H1 (cell line): ENCODE measurements at regions not wholly inside any gene's neighbourhood (a gene's known extent, or its start where the extent isn't known, plus 50 kb on each side); places are given as distances from the start of the nearest gene placed in this dataset.

Experiments used
- BACH1 ChIP-seq: IDR thresholded peaks from 2 replicates; pipeline ENCODE4 v1.6.1; 2012; ENCODE audit warnings: low read length, improper control_type of control experiment
- EZH2 ChIP-seq: fragments of 200-600 bp; sonication (generic); IDR thresholded peaks from 2 replicates; pipeline ENCODE4 v1.7.1; 2012; ENCODE audit warnings: low read depth, mild to moderate bottlenecking, moderate library complexity, low read length, inconsistent platforms; ENCODE audit not compliant: severe bottlenecking
- GABPA ChIP-seq: IDR thresholded peaks from 2 replicates; pipeline ENCODE4 v1.6.1; 2011; ENCODE audit warnings: mild to moderate bottlenecking, low read length, moderate library complexity, borderline replicate concordance; ENCODE audit not compliant: insufficient read depth
- NRF1 ChIP-seq: IDR thresholded peaks from 2 replicates; pipeline ENCODE4 v1.6.1; 2011; ENCODE audit warnings: mild to moderate bottlenecking, low read depth, low read length, improper control_type of control experiment
- POLR2A ChIP-seq, 2 experiments: IDR thresholded peaks; 1 replicate in 1 of 2; 2 replicates in 1 of 2; pipeline ENCODE4 v1.6.1; 2011; ENCODE audit warnings: low read depth in 2 of 2, low read length in 2 of 2, mild to moderate bottlenecking in 2 of 2; ENCODE audit errors: control extremely low read depth in 1 of 2
- POLR2AphosphoS5 ChIP-seq: IDR thresholded peaks from 2 replicates; pipeline ENCODE4 v1.6.1; 2011; ENCODE audit warnings: low read depth, low read length
- SIN3A ChIP-seq, 2 experiments: IDR thresholded peaks in 1 of 2; conservative IDR thresholded peaks in 1 of 2; 2 replicates each; pipeline ENCODE4 v1.6.1; 2011 to 2012; ENCODE audit warnings: low read length in 2 of 2, improper control_type of control experiment in 1 of 2, low read depth in 1 of 2, mild to moderate bottlenecking in 1 of 2
- SRF ChIP-seq: IDR thresholded peaks from 2 replicates; pipeline ENCODE4 v1.6.1; 2011; ENCODE audit warnings: mild to moderate bottlenecking, low read depth, low read length, moderate library complexity
- TF ChIP-seq, protein P1 (sequence below), 3 experiments: IDR thresholded peaks; 1 replicate in 2 of 3; 2 replicates in 1 of 3; pipeline versions ENCODE4 v1.5.1 to v1.6.1; 2011; ENCODE audit warnings: low read length in 3 of 3, mild to moderate bottlenecking in 3 of 3, inconsistent platforms in 2 of 3, low read depth in 1 of 3, moderate library complexity in 1 of 3; ENCODE audit not compliant: insufficient read depth in 1 of 3; ENCODE audit errors: control extremely low read depth in 1 of 3
- TF ChIP-seq, protein P2 (sequence below): IDR thresholded peaks from 2 replicates; pipeline ENCODE4 v1.6.1; 2012; ENCODE audit warnings: inconsistent platforms

DNA sequence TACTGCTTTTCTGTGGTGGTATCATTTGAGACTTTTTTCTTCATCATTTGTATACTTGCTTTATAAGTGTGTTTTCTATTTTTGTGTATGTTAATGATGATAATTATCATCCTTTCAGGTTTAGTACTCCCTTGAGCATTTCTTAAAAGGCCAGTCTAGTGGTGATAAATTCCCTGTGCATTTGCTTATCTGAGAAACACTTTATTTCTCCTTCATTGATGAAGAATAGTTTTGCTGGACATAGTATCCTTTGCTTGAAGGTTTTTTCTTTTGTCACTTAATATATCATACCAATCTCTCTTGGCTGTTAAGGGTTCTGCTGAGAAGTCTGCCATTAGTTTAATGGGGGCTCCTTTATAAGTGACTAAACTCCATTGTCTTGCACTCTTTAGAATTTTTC, 123.2 kb upstream of the IRAK1BP1 start:
- TF ChIP-seq GABPA (no peak), NRF1 (no peak), BACH1 (no peak), SIN3A (conservative IDR thresholded peaks at IDR 0.05 in 1 of 2, IDR thresholded peaks at IDR 0.05 in 1 of 2; ENCODE audit: low read depth in 1 of 2, low read length in 2 of 2) (no peak), SRF (no peak), EZH2 (no peak), POLR2A (IDR thresholded peaks at IDR 0.05; ENCODE audit: control extremely low read depth in 1 of 2, low read depth in 2 of 2, low read length in 2 of 2) (no peak), POLR2AphosphoS5 (no peak)
- TF ChIP-seq, protein P1, sequence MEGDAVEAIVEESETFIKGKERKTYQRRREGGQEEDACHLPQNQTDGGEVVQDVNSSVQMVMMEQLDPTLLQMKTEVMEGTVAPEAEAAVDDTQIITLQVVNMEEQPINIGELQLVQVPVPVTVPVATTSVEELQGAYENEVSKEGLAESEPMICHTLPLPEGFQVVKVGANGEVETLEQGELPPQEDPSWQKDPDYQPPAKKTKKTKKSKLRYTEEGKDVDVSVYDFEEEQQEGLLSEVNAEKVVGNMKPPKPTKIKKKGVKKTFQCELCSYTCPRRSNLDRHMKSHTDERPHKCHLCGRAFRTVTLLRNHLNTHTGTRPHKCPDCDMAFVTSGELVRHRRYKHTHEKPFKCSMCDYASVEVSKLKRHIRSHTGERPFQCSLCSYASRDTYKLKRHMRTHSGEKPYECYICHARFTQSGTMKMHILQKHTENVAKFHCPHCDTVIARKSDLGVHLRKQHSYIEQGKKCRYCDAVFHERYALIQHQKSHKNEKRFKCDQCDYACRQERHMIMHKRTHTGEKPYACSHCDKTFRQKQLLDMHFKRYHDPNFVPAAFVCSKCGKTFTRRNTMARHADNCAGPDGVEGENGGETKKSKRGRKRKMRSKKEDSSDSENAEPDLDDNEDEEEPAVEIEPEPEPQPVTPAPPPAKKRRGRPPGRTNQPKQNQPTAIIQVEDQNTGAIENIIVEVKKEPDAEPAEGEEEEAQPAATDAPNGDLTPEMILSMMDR (IDR thresholded peaks at IDR 0.05; ENCODE audit: control extremely low read depth in 1 of 3, insufficient read depth in 1 of 3, low read depth in 1 of 3, low read length in 3 of 3) = no peak
- TF ChIP-seq, protein P2, sequence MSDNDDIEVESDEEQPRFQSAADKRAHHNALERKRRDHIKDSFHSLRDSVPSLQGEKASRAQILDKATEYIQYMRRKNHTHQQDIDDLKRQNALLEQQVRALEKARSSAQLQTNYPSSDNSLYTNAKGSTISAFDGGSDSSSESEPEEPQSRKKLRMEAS = no peak
